OCI-LY3 (cell line): ENCODE measurements at regions not wholly inside any gene's neighbourhood (a gene's known extent, or its start where the extent isn't known, plus 50 kb on each side); places are given as distances from the start of the nearest gene placed in this dataset.

Source experiments
- CTCF ChIP-seq: fragments of 200-600, 300-600 bp; sonication (generic); IDR thresholded peaks from 2 replicates; pipeline ENCODE4 v1.5.1; 2014; ENCODE audit warnings: antibody characterized with exemption, low read length, low read depth
- EZH2phosphoT487 ChIP-seq: fragments of 200-600 bp; shearing (Covaris generic); IDR thresholded peaks from 2 replicates; pipeline ENCODE4 v1.6.1; 2018; ENCODE audit warnings: antibody characterized with exemption, mixed run types, low read depth

DNA sequence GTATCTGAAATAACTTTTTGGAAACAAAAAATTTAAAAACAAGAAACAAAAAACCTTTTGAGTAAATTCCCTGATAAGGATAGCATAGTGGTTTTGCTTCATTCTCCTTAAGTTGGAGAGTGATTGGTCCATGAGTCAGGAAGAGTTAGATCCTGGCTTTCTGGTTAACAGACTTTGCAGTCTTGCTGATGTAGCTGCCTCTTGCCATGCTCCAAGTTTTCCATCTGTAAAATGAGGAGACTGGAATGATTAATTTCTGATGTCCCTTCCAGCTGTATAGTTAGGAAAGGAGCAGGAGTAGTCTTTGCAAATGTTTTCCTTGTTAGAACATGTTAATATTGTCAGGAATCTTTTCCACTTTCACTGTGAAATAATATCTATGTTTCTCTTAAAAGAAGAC, 266.6 kb downstream of the DNAJB9 start:
- no peak for TF ChIP-seq CTCF
- no peak for TF ChIP-seq EZH2phosphoT487
